RKO (cell line): ENCODE measurements at regions not wholly inside any gene's neighbourhood (a gene's known extent, or its start where the extent isn't known, plus 50 kb on each side); places are given as distances from the start of the nearest gene placed in this dataset.

Experiments used
- DNase-seq: peaks from one replicate; pipeline ENCODE4 v3.0.0-alpha.2; 2016; ENCODE audit warnings: low spot score

- DNase-seq = no peak
These were observed 59.0 kb upstream of the ZNF726 start for GRCh38 chr19:23855676-23856075.

GRCh38 chr19:23851966-23852365, 62.7 kb upstream of the ZNF726 start:
- no peak for DNase-seq

GRCh38 chr19:23832717-23833327, 74.1 kb upstream of the ZNF681 start:
- DNase-seq = no peak

GRCh38 chr19:23823952-23824389, 65.3 kb upstream of the ZNF681 start:
- peak; percentile 81 for DNase-seq

- no peak for DNase-seq
These were observed 64.0 kb upstream of the ZNF681 start for GRCh38 chr19:23822735-23823134.

GRCh38 chr19:23817519-23817918, 58.8 kb upstream of the ZNF681 start:
- peak; percentile 70 for DNase-seq

- DNase-seq = no peak
These were observed 51.8 kb upstream of the ZNF681 start for GRCh38 chr19:23810496-23810895.
